Spleen (tissue), 7 donors: ENCODE measurements at regions not wholly inside any gene's neighbourhood (a gene's known extent, or its start where the extent isn't known, plus 50 kb on each side); places are given as distances from the start of the nearest gene placed in this dataset.
"Not testable (repeated sequence)": the region's sequence is repeated elsewhere in the genome, so short reads cannot be mapped to it uniquely, and the experiment has no call there.

Source experiments
- CTCF ChIP-seq, 11 experiments: fragments of 200-600 bp in 7 of 11; fragments of 450-650 bp in 4 of 11; sonication (generic) in 4 of 11; IDR thresholded peaks in 8 of 11; conservative IDR thresholded peaks in 3 of 11; 1 replicate in 7 of 11; 2 replicates in 4 of 11; pipeline versions ENCODE4 v1.4.0 to v1.8.0; 2016 to 2021; ENCODE audit warnings: antibody characterized with exemption in 11 of 11, inconsistent platforms in 4 of 11, mild to moderate bottlenecking in 1 of 11
- POLR2A ChIP-seq, 3 donors: fragments of 450-650 bp; IDR thresholded peaks; one replicate each; pipeline ENCODE4 v1.5.1; 2017; ENCODE audit warnings: antibody characterized with exemption in 3 of 3, mild to moderate bottlenecking in 1 of 3
- POLR2AphosphoS5 ChIP-seq, 3 donors: sonication (generic); formaldehyde crosslinking; IDR thresholded peaks; one replicate each; pipeline ENCODE4 v1.5.1; 2017; ENCODE audit warnings: antibody characterized with exemption in 3 of 3
- donor health status: DM: no; HTN: no; CAD: no; lungs with moderate emphysema.
- donor health status: DM: no; HTN: no; CAD: no.
- donor health status: DM: no; HTN: no; CAD: no.

- not testable (repeated sequence) for TF ChIP-seq CTCF (IDR thresholded peaks at IDR 0.05 in 8 of 11, conservative IDR thresholded peaks at IDR 0.05 in 3 of 11); POLR2A (IDR thresholded peaks at IDR 0.05); POLR2AphosphoS5 (IDR thresholded peaks at IDR 0.05)
Observed at GRCh38 chr1:117314951-117315350, 52.3 kb upstream of the MAN1A2 start.
